Tibial nerve (tissue), 4 donors: ENCODE measurements at regions not wholly inside any gene's neighbourhood (a gene's known extent, or its start where the extent isn't known, plus 50 kb on each side); places are given as distances from the start of the nearest gene placed in this dataset.

Experiments used
- EP300 ChIP-seq, 2 donors: sonication (generic); formaldehyde crosslinking; IDR thresholded peaks; one replicate each; pipeline ENCODE4 v1.6.1; 2017; ENCODE audit warnings: antibody characterized with exemption in 2 of 2, mild to moderate bottlenecking in 1 of 2
- POLR2A ChIP-seq, 2 donors: fragments of 450-650 bp; IDR thresholded peaks; one replicate each; pipeline ENCODE4 v1.6.1; 2017; ENCODE audit warnings: antibody characterized with exemption in 2 of 2, mild to moderate bottlenecking in 2 of 2, moderate library complexity in 2 of 2
- TF ChIP-seq, protein P1 (sequence below), 5 experiments: fragments of 200-600 bp in 3 of 5; fragments of 450-650 bp in 2 of 5; sonication (generic) in 3 of 5; IDR thresholded peaks; one replicate each; pipeline ENCODE4 v1.5.1; 2016 to 2019; ENCODE audit warnings: antibody characterized with exemption in 5 of 5, mild to moderate bottlenecking in 3 of 5, moderate library complexity in 2 of 5

DNA sequence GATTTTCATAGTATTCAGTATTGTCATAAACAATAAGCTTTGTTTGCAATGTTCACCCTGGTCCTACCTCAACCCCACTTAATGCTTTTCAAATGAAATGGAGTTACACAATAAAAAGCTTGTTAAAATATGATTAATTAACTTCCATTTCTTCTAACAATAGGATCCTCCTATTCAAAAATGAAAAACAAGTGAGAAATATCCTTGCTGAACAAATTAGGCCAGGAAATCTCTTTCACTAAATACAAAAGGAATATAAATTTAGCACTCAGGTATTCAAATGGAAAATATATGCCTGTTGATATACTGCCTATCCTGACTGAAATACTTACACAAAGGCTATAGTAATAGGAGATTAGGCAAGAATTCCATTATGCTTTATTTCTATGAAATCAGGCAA is 323.4 kb upstream of the GRM3 start:
- TF ChIP-seq, protein P1, sequence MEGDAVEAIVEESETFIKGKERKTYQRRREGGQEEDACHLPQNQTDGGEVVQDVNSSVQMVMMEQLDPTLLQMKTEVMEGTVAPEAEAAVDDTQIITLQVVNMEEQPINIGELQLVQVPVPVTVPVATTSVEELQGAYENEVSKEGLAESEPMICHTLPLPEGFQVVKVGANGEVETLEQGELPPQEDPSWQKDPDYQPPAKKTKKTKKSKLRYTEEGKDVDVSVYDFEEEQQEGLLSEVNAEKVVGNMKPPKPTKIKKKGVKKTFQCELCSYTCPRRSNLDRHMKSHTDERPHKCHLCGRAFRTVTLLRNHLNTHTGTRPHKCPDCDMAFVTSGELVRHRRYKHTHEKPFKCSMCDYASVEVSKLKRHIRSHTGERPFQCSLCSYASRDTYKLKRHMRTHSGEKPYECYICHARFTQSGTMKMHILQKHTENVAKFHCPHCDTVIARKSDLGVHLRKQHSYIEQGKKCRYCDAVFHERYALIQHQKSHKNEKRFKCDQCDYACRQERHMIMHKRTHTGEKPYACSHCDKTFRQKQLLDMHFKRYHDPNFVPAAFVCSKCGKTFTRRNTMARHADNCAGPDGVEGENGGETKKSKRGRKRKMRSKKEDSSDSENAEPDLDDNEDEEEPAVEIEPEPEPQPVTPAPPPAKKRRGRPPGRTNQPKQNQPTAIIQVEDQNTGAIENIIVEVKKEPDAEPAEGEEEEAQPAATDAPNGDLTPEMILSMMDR (IDR thresholded peaks at IDR 0.05) = no peak
- TF ChIP-seq EP300 (IDR thresholded peaks at IDR 0.05) (no peak), POLR2A (IDR thresholded peaks at IDR 0.05) (no peak)
